OCI-LY3 (cell line): ENCODE measurements at regions not wholly inside any gene's neighbourhood (a gene's known extent, or its start where the extent isn't known, plus 50 kb on each side); places are given as distances from the start of the nearest gene placed in this dataset.

Experiments used
- H2AFZ ChIP-seq: fragments of 200-600, 300-600 bp; shearing (Covaris generic); 2 replicates; pipeline ENCODE4 v1.6.0; 2014; ENCODE audit warnings: antibody characterized with exemption, low read depth, low read length
- H3K27ac ChIP-seq: fragments of 200-600, 300-600 bp; sonication (generic); 2 replicates; pipeline ENCODE4 v1.5.1; 2014; ENCODE audit warnings: mild to moderate bottlenecking, low read length, moderate library complexity, mixed read lengths
- H3K27me3 ChIP-seq: fragments of 200-600, 300-600 bp; sonication (generic); 2 replicates; pipeline ENCODE4 v1.6.1; 2014; ENCODE audit warnings: low read depth, low read length, mixed read lengths
- H3K36me3 ChIP-seq: fragments of 200-600, 300-600 bp; sonication (generic); replicated peaks from 2 replicates; pipeline ENCODE3; 2014; ENCODE audit warnings: low read depth, low read length, mixed read lengths
- H3K4me1 ChIP-seq: fragments of 300-600, 200-600 bp; sonication (generic); 2 replicates; pipeline ENCODE4 v1.6.1; 2014; ENCODE audit warnings: low read length, mixed read lengths
- H3K4me2 ChIP-seq: fragments of 200-600, 300-600 bp; sonication (generic); 2 replicates; pipeline ENCODE4 v1.6.1; 2014; ENCODE audit warnings: low read length, mixed read lengths
- H3K4me3 ChIP-seq: fragments of 300-600, 200-600 bp; sonication (generic); 2 replicates; pipeline ENCODE4 v1.5.1; 2014; ENCODE audit warnings: antibody characterized with exemption, mild to moderate bottlenecking, low read length, moderate library complexity
- H3K79me2 ChIP-seq: fragments of 300-600, 200-600 bp; shearing (Covaris generic); 2 replicates; pipeline ENCODE4 v1.6.1; 2014; ENCODE audit warnings: mild to moderate bottlenecking, low read length, mixed read lengths
- H3K9ac ChIP-seq: fragments of 300-600, 200-600 bp; shearing (Covaris generic); 2 replicates; pipeline ENCODE4 v1.6.0; 2014; ENCODE audit warnings: mild to moderate bottlenecking, low read length, moderate library complexity
- H3K9me3 ChIP-seq: fragments of 200-600, 300-600 bp; shearing (Covaris generic); 2 replicates; pipeline ENCODE4 v1.6.1; 2014; ENCODE audit warnings: low read length, mixed read lengths; ENCODE audit not compliant: insufficient read depth
- H4K20me1 ChIP-seq: fragments of 200-600, 300-600 bp; sonication (generic); 2 replicates; pipeline ENCODE4 v1.6.1; 2016; ENCODE audit warnings: low read length, mixed read lengths; ENCODE audit not compliant: insufficient read depth
- EZH2phosphoT487 ChIP-seq: fragments of 200-600 bp; shearing (Covaris generic); IDR thresholded peaks from 2 replicates; pipeline ENCODE4 v1.6.1; 2018; ENCODE audit warnings: antibody characterized with exemption, mixed run types, low read depth
- TF ChIP-seq, protein P1 (sequence below): fragments of 200-600, 300-600 bp; sonication (generic); IDR thresholded peaks from 2 replicates; pipeline ENCODE4 v1.5.1; 2014; ENCODE audit warnings: antibody characterized with exemption, low read length, low read depth

DNA sequence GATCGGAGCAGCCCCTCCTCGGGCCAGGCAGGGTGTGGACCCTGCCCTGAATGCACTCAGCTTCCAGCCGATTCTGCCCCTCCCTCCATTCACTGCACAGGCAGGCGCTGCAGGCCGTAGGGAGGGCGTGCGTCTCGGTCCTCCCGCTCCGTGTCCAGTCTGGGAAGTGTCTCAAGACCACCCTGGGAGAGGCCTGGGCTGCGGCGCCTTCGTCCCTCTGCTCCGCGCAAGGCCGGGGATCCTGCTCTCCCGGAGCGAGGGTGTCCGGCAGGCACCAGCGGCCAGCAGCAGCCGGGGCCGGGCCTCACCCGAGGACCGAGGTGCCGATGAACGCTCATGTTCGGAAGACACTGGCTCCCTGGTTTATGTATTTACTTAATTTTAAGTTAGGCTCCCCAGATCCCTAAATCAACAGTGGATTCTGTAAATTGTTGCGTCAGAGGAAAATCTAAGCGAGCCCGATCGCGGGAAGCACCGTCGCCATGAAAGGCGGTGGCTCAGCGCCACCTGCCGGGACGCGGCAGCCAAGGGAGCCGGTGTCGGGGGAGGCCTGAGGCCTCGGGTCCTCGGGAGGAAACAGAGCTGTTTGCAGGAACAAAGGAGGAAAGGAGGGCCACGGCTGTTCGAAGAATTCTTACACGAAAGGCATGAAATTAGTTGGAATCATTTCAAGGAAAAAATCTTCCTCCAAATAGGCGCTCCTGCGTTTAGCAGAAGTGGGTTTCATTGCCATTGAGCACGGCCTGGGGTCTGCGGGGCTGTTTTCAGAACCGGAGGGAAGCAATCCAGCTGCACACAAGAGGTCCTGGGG is 195.3 kb downstream of the BRD1 start:
- H3K27ac ChIP-seq: no peak overlapping the region
- H3K36me3 ChIP-seq: no peaks in the 10 kb centered on the region
- TF ChIP-seq, protein P1, sequence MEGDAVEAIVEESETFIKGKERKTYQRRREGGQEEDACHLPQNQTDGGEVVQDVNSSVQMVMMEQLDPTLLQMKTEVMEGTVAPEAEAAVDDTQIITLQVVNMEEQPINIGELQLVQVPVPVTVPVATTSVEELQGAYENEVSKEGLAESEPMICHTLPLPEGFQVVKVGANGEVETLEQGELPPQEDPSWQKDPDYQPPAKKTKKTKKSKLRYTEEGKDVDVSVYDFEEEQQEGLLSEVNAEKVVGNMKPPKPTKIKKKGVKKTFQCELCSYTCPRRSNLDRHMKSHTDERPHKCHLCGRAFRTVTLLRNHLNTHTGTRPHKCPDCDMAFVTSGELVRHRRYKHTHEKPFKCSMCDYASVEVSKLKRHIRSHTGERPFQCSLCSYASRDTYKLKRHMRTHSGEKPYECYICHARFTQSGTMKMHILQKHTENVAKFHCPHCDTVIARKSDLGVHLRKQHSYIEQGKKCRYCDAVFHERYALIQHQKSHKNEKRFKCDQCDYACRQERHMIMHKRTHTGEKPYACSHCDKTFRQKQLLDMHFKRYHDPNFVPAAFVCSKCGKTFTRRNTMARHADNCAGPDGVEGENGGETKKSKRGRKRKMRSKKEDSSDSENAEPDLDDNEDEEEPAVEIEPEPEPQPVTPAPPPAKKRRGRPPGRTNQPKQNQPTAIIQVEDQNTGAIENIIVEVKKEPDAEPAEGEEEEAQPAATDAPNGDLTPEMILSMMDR: no peak
- TF ChIP-seq EZH2phosphoT487: no peak
- peaks cover 28% of the 10 kb centered on the region for H4K20me1 ChIP-seq
- no peak overlapping the region for H3K4me2 ChIP-seq
- H3K9ac ChIP-seq: no peak overlapping the region
- peaks cover 37% of the 10 kb centered on the region for H3K79me2 ChIP-seq
- no peak overlapping the region for H2AFZ ChIP-seq
- no peaks in the 10 kb centered on the region for H3K9me3 ChIP-seq
- H3K27me3 ChIP-seq: no peaks in the 10 kb centered on the region
- H3K4me1 ChIP-seq: no peaks in the 10 kb centered on the region
- no peak overlapping the region for H3K4me3 ChIP-seq

DNA sequence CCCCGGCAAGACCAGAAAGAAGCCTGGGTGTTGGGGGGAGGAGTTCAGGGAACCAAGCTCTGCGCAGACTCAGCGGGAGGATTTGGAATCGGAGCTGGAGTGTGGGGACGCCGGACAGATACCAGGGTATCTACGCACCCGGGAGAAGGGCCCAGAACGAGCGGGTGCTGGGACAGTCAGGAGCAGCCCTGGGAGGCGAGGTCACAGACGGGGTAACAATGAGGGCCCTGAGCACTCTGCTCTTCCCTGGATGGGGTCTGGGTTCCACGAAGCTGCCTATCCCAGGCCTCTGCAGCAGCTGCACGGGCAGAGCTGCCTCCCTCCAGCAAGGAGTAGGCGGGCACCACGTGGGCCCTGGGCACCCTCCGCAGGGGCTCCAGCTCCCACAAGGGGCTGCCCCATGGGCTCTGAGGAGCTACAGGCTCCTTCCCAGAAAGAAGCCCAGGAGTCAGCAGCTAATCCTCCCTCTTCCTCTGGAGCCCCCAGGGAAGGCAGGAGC is 197.2 kb downstream of the BRD1 start:
- H4K20me1 ChIP-seq: peaks cover 23% of the 10 kb centered on the region
- H3K27me3 ChIP-seq: no peaks in the 10 kb centered on the region
- no peaks in the 10 kb centered on the region for H3K4me1 ChIP-seq
- no peak overlapping the region for H3K9ac ChIP-seq
- H3K36me3 ChIP-seq: no peaks in the 10 kb centered on the region
- H3K79me2 ChIP-seq: peaks cover 22% of the 10 kb centered on the region
- H3K4me3 ChIP-seq: no peak overlapping the region
- TF ChIP-seq, protein P1: no peak
- no peak for TF ChIP-seq EZH2phosphoT487
- H3K9me3 ChIP-seq: no peaks in the 10 kb centered on the region
- H3K4me2 ChIP-seq: no peak overlapping the region
- no peak overlapping the region for H2AFZ ChIP-seq
- H3K27ac ChIP-seq: no peak overlapping the region

DNA sequence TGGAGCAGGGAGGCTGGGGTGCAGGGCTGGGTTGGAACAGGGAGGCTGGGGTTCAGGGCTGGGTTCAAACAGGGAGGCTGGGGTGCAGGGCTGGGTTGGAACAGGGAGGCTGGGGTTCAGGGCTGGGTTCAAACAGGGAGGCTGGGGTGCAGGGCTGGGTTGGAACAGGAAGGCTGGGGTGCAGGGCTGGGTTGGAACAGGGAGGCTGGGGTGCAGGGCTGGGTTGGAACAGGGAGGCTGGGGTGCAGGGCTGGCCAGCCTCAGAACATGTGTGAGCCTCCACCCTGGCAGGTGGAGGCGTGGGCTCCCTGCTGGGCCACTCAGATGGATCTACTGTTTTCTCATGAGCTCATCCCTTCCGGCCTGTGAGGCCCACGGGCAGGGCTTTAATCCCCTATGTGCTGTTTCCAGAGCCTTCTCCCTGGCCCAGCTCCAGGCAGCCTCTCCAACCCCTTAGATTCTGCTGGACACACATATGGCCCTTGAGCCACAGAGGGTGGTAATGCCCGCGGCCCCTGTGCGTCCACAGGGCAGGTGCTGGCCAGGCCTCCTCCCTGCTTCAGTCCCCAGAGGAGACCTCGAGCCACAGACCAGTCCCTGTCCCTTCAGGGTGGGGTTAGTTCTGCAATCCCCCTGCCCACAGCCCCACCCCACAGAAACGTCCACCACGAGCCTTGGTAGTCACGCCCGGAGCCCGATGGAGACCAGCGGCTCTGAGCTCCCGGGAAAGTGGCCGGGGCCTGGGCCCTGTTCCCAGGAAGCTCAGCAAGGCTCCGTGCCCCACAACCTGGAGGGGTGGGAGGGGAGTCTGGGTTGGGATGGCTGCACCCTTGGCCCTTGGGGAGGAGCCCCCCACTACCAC is 197.9 kb downstream of the BRD1 start:
- peaks cover 16% of the 10 kb centered on the region for H3K79me2 ChIP-seq
- H3K36me3 ChIP-seq: no peaks in the 10 kb centered on the region

DNA sequence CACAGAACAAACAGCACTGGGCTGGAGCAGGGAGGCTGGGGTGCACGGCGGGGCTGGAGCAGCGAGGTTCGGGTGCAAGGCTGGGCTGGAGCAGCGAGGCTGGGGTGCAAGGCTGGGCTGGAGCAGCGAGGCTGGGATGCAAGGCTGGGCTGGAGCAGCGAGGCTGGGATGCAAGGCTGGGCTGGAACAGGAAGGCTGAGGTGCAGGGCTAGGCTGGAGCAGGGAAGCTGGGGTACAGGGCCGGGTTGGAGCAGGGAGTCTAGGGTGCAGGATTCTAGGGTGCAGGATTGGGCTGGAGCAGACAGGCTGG is 198.5 kb downstream of the BRD1 start:
- Histone ChIP-seq H3K4me3 (no peak overlapping the region), H3K27ac (no peak overlapping the region), H3K4me2 (no peak overlapping the region), H2AFZ (no peak overlapping the region), H3K9ac (no peak overlapping the region), H4K20me1 (peaks cover 19% of the 10 kb centered on the region), H3K9me3 (no peaks in the 10 kb centered on the region), H3K4me1 (no peaks in the 10 kb centered on the region), H3K27me3 (no peaks in the 10 kb centered on the region), H3K79me2 (peaks cover 10% of the 10 kb centered on the region), H3K36me3 (no peaks in the 10 kb centered on the region)
- TF ChIP-seq, protein P1: no peak
- TF ChIP-seq EZH2phosphoT487: no peak

More for the DNA sequence above, 197.9 kb downstream of the BRD1 start:
- Histone ChIP-seq H3K9me3 (no peaks in the 10 kb centered on the region), H3K4me2 (no peak overlapping the region), H3K27me3 (no peaks in the 10 kb centered on the region), H3K9ac (no peak overlapping the region), H4K20me1 (peaks cover 23% of the 10 kb centered on the region), H3K27ac (no peak overlapping the region), H2AFZ (no peak overlapping the region), H3K4me1 (no peaks in the 10 kb centered on the region), H3K4me3 (no peak overlapping the region)
- TF ChIP-seq, protein P1: no peak
- TF ChIP-seq EZH2phosphoT487: no peak
